ENCODE measurements at regions not wholly inside any gene's neighbourhood (a gene's known extent, or its start where the extent isn't known, plus 50 kb on each side); places are given as distances from the start of the nearest gene placed in this dataset.

- dilution Hi-C loops (cut with MboI; ENCODE audit: extremely low pct_ligation_motif_present, low sequenced_read_pairs) = no loop called here
- Histone ChIP-seq H3K27me3 (ENCODE audit: control insufficient read depth, extremely low read depth, insufficient read depth, low read length) (no peaks in the 10 kb centered on the region), H4K20me1 (ENCODE audit: control insufficient read depth, extremely low read depth, insufficient read depth, low read length) (no peaks in the 10 kb centered on the region), H2AFZ (ENCODE audit: control insufficient read depth, low read length) (no peak overlapping the region), H3K9me1 (ENCODE audit: control insufficient read depth, extremely low read depth, insufficient read depth, low read length) (no peaks in the 10 kb centered on the region), H3K4me1 (ENCODE audit: control insufficient read depth, extremely low read depth, insufficient read depth, low read length) (no peaks in the 10 kb centered on the region), H3K27ac (ENCODE audit: control insufficient read depth, insufficient read depth, low read length) (no peak overlapping the region), H3K4me3 (ENCODE audit: control insufficient read depth in 2 of 3, extremely low read depth in 1 of 3, insufficient read depth in 2 of 3, low read depth in 1 of 3, low read length in 3 of 3) (no peak overlapping the region), H3K36me3 (ENCODE audit: control insufficient read depth in 2 of 2, extremely low read depth in 1 of 2, insufficient read depth in 2 of 2, low read length in 2 of 2) (no peaks in the 10 kb centered on the region), H3K9ac (ENCODE audit: control insufficient read depth, extremely low read depth, insufficient read depth, low read length) (no peak overlapping the region), H3K9me3 (ENCODE audit: control insufficient read depth, low read depth, low read length) (peaks cover 3% of the 10 kb centered on the region), H3K4me2 (ENCODE audit: control insufficient read depth, extremely low read depth, insufficient read depth, low read depth, low read length) (no peak overlapping the region), H3K79me2 (ENCODE audit: control insufficient read depth, insufficient read depth, low read length) (no peaks in the 10 kb centered on the region)
- no peak for TF ChIP-seq EZH2 (IDR thresholded peaks at IDR 0.05; ENCODE audit: low read length)
- TF ChIP-seq CTCF (optimal IDR thresholded peaks at IDR 0.05 in 1 of 3, IDR thresholded peaks at IDR 0.05 in 1 of 3, conservative IDR thresholded peaks at IDR 0.05 in 1 of 3; ENCODE audit: extremely low read depth in 1 of 3, insufficient read depth in 2 of 3, low read length in 3 of 3) = no peak
- FAIRE-seq (no peak), DNase-seq (ENCODE audit: low read depth, low spot score) (no peak)
These were observed 142.4 kb downstream of the NDUFA10 start for GRCh38 chr2:239882781-239883180.

- Histone ChIP-seq H3K79me2 (ENCODE audit: control insufficient read depth, insufficient read depth, low read length) (no peaks in the 10 kb centered on the region), H3K4me1 (ENCODE audit: control insufficient read depth, extremely low read depth, insufficient read depth, low read length) (no peaks in the 10 kb centered on the region), H3K27ac (ENCODE audit: control insufficient read depth, insufficient read depth, low read length) (no peak overlapping the region), H3K4me3 (ENCODE audit: control insufficient read depth in 2 of 3, extremely low read depth in 1 of 3, insufficient read depth in 2 of 3, low read depth in 1 of 3, low read length in 3 of 3) (no peak overlapping the region), H3K27me3 (ENCODE audit: control insufficient read depth, extremely low read depth, insufficient read depth, low read length) (no peaks in the 10 kb centered on the region), H3K9me3 (ENCODE audit: control insufficient read depth, low read depth, low read length) (peaks cover 3% of the 10 kb centered on the region), H3K9me1 (ENCODE audit: control insufficient read depth, extremely low read depth, insufficient read depth, low read length) (no peaks in the 10 kb centered on the region), H3K36me3 (ENCODE audit: control insufficient read depth in 2 of 2, extremely low read depth in 1 of 2, insufficient read depth in 2 of 2, low read length in 2 of 2) (no peaks in the 10 kb centered on the region), H2AFZ (ENCODE audit: control insufficient read depth, low read length) (no peak overlapping the region), H3K9ac (ENCODE audit: control insufficient read depth, extremely low read depth, insufficient read depth, low read length) (no peak overlapping the region), H3K4me2 (ENCODE audit: control insufficient read depth, extremely low read depth, insufficient read depth, low read depth, low read length) (no peak overlapping the region), H4K20me1 (ENCODE audit: control insufficient read depth, extremely low read depth, insufficient read depth, low read length) (no peaks in the 10 kb centered on the region)
- dilution Hi-C loops (cut with MboI; ENCODE audit: extremely low pct_ligation_motif_present, low sequenced_read_pairs) = no loop called here
- no peak for TF ChIP-seq EZH2 (IDR thresholded peaks at IDR 0.05; ENCODE audit: low read length)
- TF ChIP-seq CTCF (optimal IDR thresholded peaks at IDR 0.05 in 1 of 3, IDR thresholded peaks at IDR 0.05 in 1 of 3, conservative IDR thresholded peaks at IDR 0.05 in 1 of 3; ENCODE audit: extremely low read depth in 1 of 3, insufficient read depth in 2 of 3, low read length in 3 of 3) = peak; percentile 74 to 84 (median 75)
- FAIRE-seq (no peak), DNase-seq (ENCODE audit: low read depth, low spot score) (no peak)
These were observed 142.8 kb downstream of the NDUFA10 start for GRCh38 chr2:239882331-239882732.

Data from keratinocyte (primary cell).